A549 (cell line): ENCODE measurements at regions not wholly inside any gene's neighbourhood (a gene's known extent, or its start where the extent isn't known, plus 50 kb on each side); places are given as distances from the start of the nearest gene placed in this dataset.

Experiments used
- ATAC-seq, 2 experiments: fragments of 200-7000 bp in 1 of 2; fragments of >200 bp in 1 of 2; cut with Nextera tagmentation in 1 of 2; cut with Tn5 transposase in 1 of 2; 3 replicates each; pipeline versions ENCODE4 v1.8.0 to v1.9.1; 2018 to 2020; ENCODE audit warnings: mild to moderate bottlenecking in 1 of 2, moderate library complexity in 1 of 2
- CTCF ChIA-PET: fragments of 300-600 bp; sonication (Branson Sonifier 250); formaldehyde crosslinking; extraction: SDS; loops from one replicate; lab custom pipeline; 2021; ENCODE audit warnings: antibody characterized with exemption, inconsistent platforms; lab: Yijun Ruan, JAX
- POLR2A ChIA-PET: fragments of 350-600 bp; formaldehyde crosslinking; extraction: SDS; loops from one replicate; lab custom pipeline; 2021; ENCODE audit warnings: antibody characterized with exemption, inconsistent platforms; lab: Yijun Ruan, JAX
- DNase-seq, 2 experiments: peaks; one replicate each; pipeline versions ENCODE4 v3.0.0 to v3.0.0-alpha.2; 2011 to 2016; ENCODE audit warnings: low read depth in 1 of 2, low spot score in 1 of 2
- FAIRE-seq: peaks from 2 replicates; lab custom pipeline; 2011; peaks lifted over from hg19 to GRCh38; lab: Jason Lieb, UNC
- H3K27ac ChIP-seq, 2 experiments: fragments of >200 bp; sonication (Bioruptor Twin); formaldehyde crosslinking; 3 replicates each; pipeline ENCODE4 v1.5.1; 2016 to 2017
- H3K4me1 ChIP-seq: fragments of >200 bp; sonication (Bioruptor Twin); formaldehyde crosslinking; 3 replicates; pipeline ENCODE4 v1.6.1; 2016
- H3K4me2 ChIP-seq: fragments of >200 bp; sonication (Bioruptor Twin); formaldehyde crosslinking; 3 replicates; pipeline ENCODE4 v1.6.1; 2016
- H3K4me3 ChIP-seq: fragments of >200 bp; sonication (Bioruptor Twin); formaldehyde crosslinking; 3 replicates; pipeline ENCODE4 v1.5.1; 2016
- H3K9me3 ChIP-seq: fragments of >200 bp; sonication (Bioruptor Twin); formaldehyde crosslinking; 3 replicates; pipeline ENCODE4 v1.6.1; 2016
- CEBPB ChIP-seq, 2 experiments: fragments of >200 bp in 1 of 2; sonication (Bioruptor Twin) in 1 of 2; formaldehyde crosslinking in 1 of 2; IDR thresholded peaks; 2 replicates each; pipeline ENCODE4 v1.6.1; 2012 to 2016
- CHD4 ChIP-seq: fragments of 200-600 bp; sonication (generic); IDR thresholded peaks from 2 replicates; pipeline ENCODE4 v1.6.1; 2016; ENCODE audit warnings: antibody characterized with exemption, mild to moderate bottlenecking, borderline replicate concordance
- EP300 ChIP-seq, 2 experiments: fragments of >200 bp; sonication (Bioruptor Twin); formaldehyde crosslinking; IDR thresholded peaks; 2 replicates in 1 of 2; 3 replicates in 1 of 2; pipeline ENCODE4 v1.6.1; 2016 to 2017
- ESRRA ChIP-seq: fragments of 150-350 bp; IDR thresholded peaks from 2 replicates; pipeline ENCODE4 v1.6.1; 2014; ENCODE audit warnings: mild to moderate bottlenecking, low read length, borderline replicate concordance
- FOSL2 ChIP-seq, 2 experiments: fragments of 450-650 bp in 1 of 2; fragments of >200 bp in 1 of 2; sonication (Bioruptor Twin) in 1 of 2; formaldehyde crosslinking; IDR thresholded peaks; 2 replicates each; pipeline versions ENCODE4 v1.5.0 to v1.6.1; 2016 to 2020; ENCODE audit warnings: mild to moderate bottlenecking in 1 of 2, moderate library complexity in 1 of 2
- FOXS1 ChIP-seq: fragments of 250-450 bp; sonication (Bioruptor Pico); IDR thresholded peaks from 2 replicates; pipeline ENCODE4 v1.5.0; 2020; ENCODE audit warnings: mild to moderate bottlenecking, moderate library complexity
- HOXA7 ChIP-seq: fragments of 250-450 bp; sonication (Bioruptor Pico); IDR thresholded peaks from 2 replicates; pipeline ENCODE4 v1.5.0; 2020; ENCODE audit warnings: mild to moderate bottlenecking, moderate library complexity
- HOXB13 ChIP-seq: fragments of 250-450 bp; sonication (Bioruptor Pico); IDR thresholded peaks from 2 replicates; pipeline ENCODE4 v1.5.0; 2020; ENCODE audit warnings: low read depth, mild to moderate bottlenecking, moderate library complexity
- KDM5A ChIP-seq: fragments of 200-600 bp; sonication (generic); IDR thresholded peaks from 2 replicates; pipeline ENCODE4 v1.6.1; 2016; ENCODE audit warnings: antibody characterized with exemption, mild to moderate bottlenecking
- MAFK ChIP-seq: fragments of 450-650 bp; IDR thresholded peaks from 2 replicates; pipeline ENCODE4 v1.6.1; 2014; ENCODE audit not compliant: partially characterized antibody
- MAZ ChIP-seq: fragments of 150-350 bp; IDR thresholded peaks from 2 replicates; pipeline ENCODE4 v1.6.1; 2014; ENCODE audit warnings: antibody characterized with exemption, low read depth, low read length, borderline replicate concordance
- MYC ChIP-seq: IDR thresholded peaks from 2 replicates; pipeline ENCODE4 v1.6.1; 2012; ENCODE audit warnings: mild to moderate bottlenecking, inconsistent platforms, low read length, improper control_type of control experiment, borderline replicate concordance
- NFE2L2 ChIP-seq: fragments of 150-350 bp; conservative IDR thresholded peaks from 2 replicates; pipeline ENCODE4 v1.6.1; 2014; ENCODE audit warnings: low read length
- NPAS2 ChIP-seq: fragments of 250-450 bp; sonication (Bioruptor Pico); IDR thresholded peaks from 2 replicates; pipeline ENCODE4 v1.8.0; 2022; ENCODE audit warnings: mild to moderate bottlenecking, moderate library complexity, borderline replicate concordance
- RAD21 ChIP-seq, 2 experiments: fragments of >200 bp in 1 of 2; sonication (Bioruptor Twin) in 1 of 2; formaldehyde crosslinking in 1 of 2; IDR thresholded peaks in 1 of 2; conservative IDR thresholded peaks in 1 of 2; 2 replicates in 1 of 2; 3 replicates in 1 of 2; pipeline ENCODE4 v1.6.1; 2012 to 2018; ENCODE audit warnings: inconsistent platforms in 1 of 2
- RFX5 ChIP-seq: fragments of 450-650 bp; IDR thresholded peaks from 2 replicates; pipeline ENCODE4 v1.7.1; 2014; ENCODE audit warnings: antibody characterized with exemption, mild to moderate bottlenecking, moderate library complexity
- SMC3 ChIP-seq: fragments of >200 bp; sonication (Bioruptor Twin); formaldehyde crosslinking; IDR thresholded peaks from 3 replicates; pipeline ENCODE4 v1.6.1; 2018; ENCODE audit warnings: inconsistent platforms
- SREBF2 ChIP-seq: fragments of 450-650 bp; IDR thresholded peaks from 2 replicates; pipeline ENCODE4 v1.6.1; 2014; ENCODE audit warnings: mild to moderate bottlenecking, moderate library complexity
- TFCP2L1 ChIP-seq: fragments of 250-450 bp; sonication (Bioruptor Pico); IDR thresholded peaks from 2 replicates; pipeline ENCODE4 v1.5.0; 2021; ENCODE audit warnings: mild to moderate bottlenecking
- TP53 ChIP-seq: fragments of 250-450 bp; sonication (Bioruptor Pico); IDR thresholded peaks from 2 replicates; pipeline ENCODE4 v1.5.0; 2021; ENCODE audit warnings: mild to moderate bottlenecking, moderate library complexity
- WGBS: methylation state at CpG from one replicate; pipeline ENCODE4 v1.1.6; 2017; ENCODE audit errors: missing lambda C conversion rate; 5-methylcytosine and 5-hydroxymethylcytosine counted together
- TF ChIP-seq, protein P1 (sequence below): fragments of 250-450 bp; sonication (Bioruptor Pico); IDR thresholded peaks from 2 replicates; pipeline ENCODE4 v1.5.0; 2021; ENCODE audit warnings: mild to moderate bottlenecking, moderate library complexity, borderline replicate concordance
- TF ChIP-seq, protein P2 (sequence below): fragments of >200 bp; sonication (Bioruptor Twin); formaldehyde crosslinking; IDR thresholded peaks from 3 replicates; pipeline ENCODE4 v1.6.1; 2016
- TF ChIP-seq, protein P3 (sequence below): fragments of >200 bp; sonication (Bioruptor Twin); formaldehyde crosslinking; IDR thresholded peaks from 3 replicates; pipeline ENCODE4 v1.5.1; 2016
- TF ChIP-seq, protein P4 (sequence below): fragments of 250-450 bp; sonication (Bioruptor Pico); IDR thresholded peaks from 2 replicates; pipeline ENCODE4 v1.5.0; 2020; ENCODE audit warnings: low read depth, mild to moderate bottlenecking, moderate library complexity
- TF ChIP-seq, protein P5 (sequence below): IDR thresholded peaks from 2 replicates; pipeline ENCODE4 v1.6.1; 2012
- TF ChIP-seq, protein P6 (sequence below): fragments of 450-650 bp; IDR thresholded peaks from 2 replicates; pipeline ENCODE4 v1.6.1; 2014; ENCODE audit warnings: antibody characterized with exemption

DNA sequence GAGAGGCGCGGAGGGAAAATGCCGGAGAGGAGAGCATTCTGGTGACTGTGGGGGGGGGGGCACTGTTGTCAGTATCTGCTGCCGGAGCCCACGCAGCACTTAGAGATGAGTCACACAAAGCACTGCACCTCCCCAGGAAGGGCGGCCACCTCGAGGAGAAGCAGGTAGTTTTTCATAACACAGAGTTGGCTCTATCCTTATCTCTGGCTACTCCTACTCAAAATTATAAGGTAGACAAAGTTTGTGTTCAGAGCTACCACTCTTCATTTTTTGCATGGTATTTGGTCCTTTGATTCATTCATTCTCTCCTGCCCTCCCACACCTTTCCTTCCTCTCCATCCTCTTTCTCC, 76.2 kb upstream of the SCOC start:
- ChIA-PET POLR2A (no interaction called here), CTCF (no interaction called here)
- Histone ChIP-seq H3K4me3 (no peak overlapping the region), H3K4me2 (peak overlapping the region; percentile 65), H3K4me1 (peaks cover 34% of the 10 kb centered on the region), H3K27ac (peak overlapping the region in 1 of 2 experiments; percentile 75; a peak in 4 of 6 replicates), H3K9me3 (no peaks in the 10 kb centered on the region)
- ATAC-seq (peak; percentile 38 to 48; a peak in 3 of 6 replicates), DNase-seq (no peak), FAIRE-seq (no peak)
- 45% methylated on average over 7 of the region's 7 CpGs for WGBS
- TF ChIP-seq TP53 (CRISPR knock-in tag) (no peak), ESRRA (no peak), RFX5 (no peak), KDM5A (no peak), MAFK (no peak), RAD21 (conservative IDR thresholded peaks at IDR 0.05 in 1 of 2, IDR thresholded peaks at IDR 0.05 in 1 of 2) (no peak), EP300 (IDR thresholded peaks at IDR 0.05) (no peak), FOXS1 (no peak), SMC3 (no peak), NPAS2 (no peak), HOXA7 (CRISPR knock-in tag) (no peak), NFE2L2 (no peak), MAZ (no peak), CEBPB (IDR thresholded peaks at IDR 0.05) (no peak), SREBF2 (no peak), HOXB13 (no peak)
- TF ChIP-seq, protein P1, sequence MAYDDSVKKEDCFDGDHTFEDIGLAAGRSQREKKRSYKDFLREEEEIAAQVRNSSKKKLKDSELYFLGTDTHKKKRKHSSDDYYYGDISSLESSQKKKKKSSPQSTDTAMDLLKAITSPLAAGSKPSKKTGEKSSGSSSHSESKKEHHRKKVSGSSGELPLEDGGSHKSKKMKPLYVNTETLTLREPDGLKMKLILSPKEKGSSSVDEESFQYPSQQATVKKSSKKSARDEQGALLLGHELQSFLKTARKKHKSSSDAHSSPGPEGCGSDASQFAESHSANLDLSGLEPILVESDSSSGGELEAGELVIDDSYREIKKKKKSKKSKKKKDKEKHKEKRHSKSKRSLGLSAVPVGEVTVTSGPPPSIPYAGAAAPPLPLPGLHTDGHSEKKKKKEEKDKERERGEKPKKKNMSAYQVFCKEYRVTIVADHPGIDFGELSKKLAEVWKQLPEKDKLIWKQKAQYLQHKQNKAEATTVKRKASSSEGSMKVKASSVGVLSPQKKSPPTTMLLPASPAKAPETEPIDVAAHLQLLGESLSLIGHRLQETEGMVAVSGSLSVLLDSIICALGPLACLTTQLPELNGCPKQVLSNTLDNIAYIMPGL (CRISPR knock-in tag), result no peak
- TF ChIP-seq, protein P2, sequence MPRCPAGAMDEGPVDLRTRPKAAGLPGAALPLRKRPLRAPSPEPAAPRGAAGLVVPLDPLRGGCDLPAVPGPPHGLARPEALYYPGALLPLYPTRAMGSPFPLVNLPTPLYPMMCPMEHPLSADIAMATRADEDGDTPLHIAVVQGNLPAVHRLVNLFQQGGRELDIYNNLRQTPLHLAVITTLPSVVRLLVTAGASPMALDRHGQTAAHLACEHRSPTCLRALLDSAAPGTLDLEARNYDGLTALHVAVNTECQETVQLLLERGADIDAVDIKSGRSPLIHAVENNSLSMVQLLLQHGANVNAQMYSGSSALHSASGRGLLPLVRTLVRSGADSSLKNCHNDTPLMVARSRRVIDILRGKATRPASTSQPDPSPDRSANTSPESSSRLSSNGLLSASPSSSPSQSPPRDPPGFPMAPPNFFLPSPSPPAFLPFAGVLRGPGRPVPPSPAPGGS, result no peak
- TF ChIP-seq, protein P3, sequence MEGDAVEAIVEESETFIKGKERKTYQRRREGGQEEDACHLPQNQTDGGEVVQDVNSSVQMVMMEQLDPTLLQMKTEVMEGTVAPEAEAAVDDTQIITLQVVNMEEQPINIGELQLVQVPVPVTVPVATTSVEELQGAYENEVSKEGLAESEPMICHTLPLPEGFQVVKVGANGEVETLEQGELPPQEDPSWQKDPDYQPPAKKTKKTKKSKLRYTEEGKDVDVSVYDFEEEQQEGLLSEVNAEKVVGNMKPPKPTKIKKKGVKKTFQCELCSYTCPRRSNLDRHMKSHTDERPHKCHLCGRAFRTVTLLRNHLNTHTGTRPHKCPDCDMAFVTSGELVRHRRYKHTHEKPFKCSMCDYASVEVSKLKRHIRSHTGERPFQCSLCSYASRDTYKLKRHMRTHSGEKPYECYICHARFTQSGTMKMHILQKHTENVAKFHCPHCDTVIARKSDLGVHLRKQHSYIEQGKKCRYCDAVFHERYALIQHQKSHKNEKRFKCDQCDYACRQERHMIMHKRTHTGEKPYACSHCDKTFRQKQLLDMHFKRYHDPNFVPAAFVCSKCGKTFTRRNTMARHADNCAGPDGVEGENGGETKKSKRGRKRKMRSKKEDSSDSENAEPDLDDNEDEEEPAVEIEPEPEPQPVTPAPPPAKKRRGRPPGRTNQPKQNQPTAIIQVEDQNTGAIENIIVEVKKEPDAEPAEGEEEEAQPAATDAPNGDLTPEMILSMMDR, result no peak
- TF ChIP-seq, protein P4, sequence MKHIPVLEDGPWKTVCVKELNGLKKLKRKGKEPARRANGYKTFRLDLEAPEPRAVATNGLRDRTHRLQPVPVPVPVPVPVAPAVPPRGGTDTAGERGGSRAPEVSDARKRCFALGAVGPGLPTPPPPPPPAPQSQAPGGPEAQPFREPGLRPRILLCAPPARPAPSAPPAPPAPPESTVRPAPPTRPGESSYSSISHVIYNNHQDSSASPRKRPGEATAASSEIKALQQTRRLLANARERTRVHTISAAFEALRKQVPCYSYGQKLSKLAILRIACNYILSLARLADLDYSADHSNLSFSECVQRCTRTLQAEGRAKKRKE, result no peak

DNA sequence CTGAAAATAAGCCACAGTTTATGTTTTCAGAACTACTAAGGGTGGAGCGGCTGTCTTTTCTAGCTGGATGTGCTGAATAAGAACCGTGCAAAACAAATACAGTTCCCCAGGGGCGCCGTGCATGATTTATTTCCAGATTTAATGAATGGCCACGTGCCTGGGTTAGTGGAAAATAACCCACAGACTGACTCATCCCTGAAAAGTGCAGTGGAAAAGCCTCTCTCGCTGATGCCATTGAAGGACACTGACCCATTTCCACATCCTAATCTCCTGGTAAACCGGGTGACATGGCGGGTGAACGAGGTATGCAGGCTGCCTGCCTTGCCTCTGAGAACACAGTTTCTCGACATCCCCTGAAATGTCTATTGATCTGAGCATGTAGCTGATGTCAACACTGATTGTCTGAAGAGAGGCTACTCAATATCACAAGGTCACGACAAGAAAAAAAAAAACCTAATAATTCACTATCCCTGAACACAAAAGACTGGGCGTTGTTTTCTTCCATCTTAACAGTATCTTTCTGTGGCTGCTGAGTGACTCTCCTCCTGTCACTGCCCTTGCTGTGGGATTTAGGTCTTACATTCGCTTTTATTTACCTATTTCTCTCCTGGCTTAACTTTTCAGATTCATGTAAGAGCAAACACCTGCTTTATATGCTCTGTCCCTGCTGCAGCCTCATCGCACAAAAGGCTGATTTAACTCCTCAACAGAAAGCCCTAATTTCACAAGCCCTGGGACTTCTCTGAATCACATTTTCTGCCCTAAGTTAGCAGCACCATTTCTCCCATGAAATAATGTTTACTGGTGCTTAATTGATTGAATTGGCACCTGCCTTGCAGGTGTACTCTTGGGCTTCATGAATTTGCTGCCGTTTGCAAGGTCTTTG, 76.9 kb upstream of the SCOC start:
- CTCF ChIA-PET, result no interaction called here
- WGBS, result 33% methylated on average over 15 of the region's 15 CpGs
- peak; percentile 63; a peak in 4 of 6 replicates for ATAC-seq

More for the DNA sequence above, 76.9 kb upstream of the SCOC start:
- Histone ChIP-seq H3K9me3 (no peaks in the 10 kb centered on the region), H3K4me1 (peaks cover 34% of the 10 kb centered on the region), H3K4me3 (no peak overlapping the region), H3K27ac (peak overlapping the region; percentile 8 to 75; a peak in 4 of 6 replicates), H3K4me2 (peak overlapping the region; percentile 65)
- POLR2A ChIA-PET, result no interaction called here
- peak; percentile 17 to 36 for DNase-seq
- no peak for FAIRE-seq
- TF ChIP-seq TFCP2L1 (CRISPR knock-in tag), result no peak
- TF ChIP-seq, protein P5, sequence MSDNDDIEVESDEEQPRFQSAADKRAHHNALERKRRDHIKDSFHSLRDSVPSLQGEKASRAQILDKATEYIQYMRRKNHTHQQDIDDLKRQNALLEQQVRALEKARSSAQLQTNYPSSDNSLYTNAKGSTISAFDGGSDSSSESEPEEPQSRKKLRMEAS, result peak; percentile 58; the same call in 1 of the 2 replicates
- no peak for TF ChIP-seq NPAS2
- TF ChIP-seq FOSL2 (IDR thresholded peaks at IDR 0.05), result no peak
- 0 out of 2 replicates have a peak, but pooled peaks have one; percentile 19 for TF ChIP-seq FOSL2 (CRISPR knock-in tag; IDR thresholded peaks at IDR 0.05)
- TF ChIP-seq, protein P6, sequence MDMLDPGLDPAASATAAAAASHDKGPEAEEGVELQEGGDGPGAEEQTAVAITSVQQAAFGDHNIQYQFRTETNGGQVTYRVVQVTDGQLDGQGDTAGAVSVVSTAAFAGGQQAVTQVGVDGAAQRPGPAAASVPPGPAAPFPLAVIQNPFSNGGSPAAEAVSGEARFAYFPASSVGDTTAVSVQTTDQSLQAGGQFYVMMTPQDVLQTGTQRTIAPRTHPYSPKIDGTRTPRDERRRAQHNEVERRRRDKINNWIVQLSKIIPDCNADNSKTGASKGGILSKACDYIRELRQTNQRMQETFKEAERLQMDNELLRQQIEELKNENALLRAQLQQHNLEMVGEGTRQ, result peak; percentile 28; the same call in 1 of the 2 replicates
- 0 out of 2 replicates have a peak, but pooled peaks have one; percentile 15 for TF ChIP-seq MYC
- no peak for TF ChIP-seq CHD4
